ENCODE measurements at regions not wholly inside any gene's neighbourhood (a gene's known extent, or its start where the extent isn't known, plus 50 kb on each side); places are given as distances from the start of the nearest gene placed in this dataset.

DNA sequence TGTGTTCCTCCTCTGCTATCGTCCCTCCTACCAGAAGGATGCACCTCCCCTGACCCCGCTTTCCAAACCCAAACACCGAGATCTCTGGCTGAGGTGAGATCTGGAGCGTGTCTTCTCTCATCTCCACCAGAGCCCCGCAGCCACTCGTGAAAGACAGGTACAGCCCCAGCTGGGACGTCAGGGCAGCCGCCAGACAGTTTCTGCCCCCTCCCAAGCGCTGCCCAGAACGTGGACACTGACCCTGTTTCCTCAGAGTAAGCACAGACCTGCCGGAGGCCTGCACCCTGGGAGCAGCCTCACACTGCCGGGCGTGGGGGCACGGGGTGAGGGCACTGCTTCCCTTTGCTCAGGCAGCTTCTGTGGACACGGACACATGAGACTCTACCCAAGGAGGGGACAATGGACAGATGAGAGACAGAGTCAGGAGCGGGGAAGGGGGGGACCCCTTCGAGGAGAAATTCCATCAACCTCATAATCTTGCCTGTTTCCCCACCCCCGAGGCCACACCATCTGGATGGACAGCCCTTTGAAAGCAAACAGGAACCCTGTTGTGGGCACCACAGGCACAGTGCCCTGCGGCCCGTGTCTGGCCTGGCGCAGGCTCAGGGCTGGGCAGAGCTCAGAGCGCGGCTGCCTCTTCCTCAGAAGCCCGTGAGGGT is 210.6 kb downstream of the DLL1 start:
- TF ChIP-seq PAX5 (IDR thresholded peaks at IDR 0.05; ENCODE audit: insufficient read depth, low read length, severe bottlenecking) (no peak), POLR2A (IDR thresholded peaks at IDR 0.05; ENCODE audit: low read depth, low read length) (no peak), POLR2AphosphoS5 (IDR thresholded peaks at IDR 0.05; ENCODE audit: low read depth, low read length) (no peak), TAF1 (IDR thresholded peaks at IDR 0.05; ENCODE audit: low read depth, low read length) (no peak), POU2F2 (IDR thresholded peaks at IDR 0.05; ENCODE audit: low read depth, low read length) (no peak), SPI1 (IDR thresholded peaks at IDR 0.05; ENCODE audit: low read depth, low read length) (no peak)
